Prostate gland (tissue), 2 donors: ENCODE measurements at regions not wholly inside any gene's neighbourhood (a gene's known extent, or its start where the extent isn't known, plus 50 kb on each side); places are given as distances from the start of the nearest gene placed in this dataset.

Experiments
- DNase-seq: peaks from one replicate; pipeline ENCODE4 v3.0.0-alpha.2; 2019; ENCODE audit warnings: low spot score
- H3K27ac ChIP-seq, 2 donors: fragments of 200-600 bp; sonication (generic); 2 replicates each; pipeline ENCODE4 v1.5.1; 2017 to 2019
- H3K27me3 ChIP-seq: fragments of 200-600 bp; sonication (generic); replicated peaks from 2 replicates; pipeline ENCODE4 v1.5.1; 2019; ENCODE audit not compliant: insufficient read depth
- H3K36me3 ChIP-seq, 2 donors: fragments of 200-600 bp; sonication (generic); 1 replicate in 1 of 2; 2 replicates in 1 of 2; pipeline versions ENCODE4 v1.5.1 to v1.8.1; 2017 to 2019
- H3K4me1 ChIP-seq: fragments of 200-600 bp; sonication (generic); replicated peaks from 2 replicates; pipeline ENCODE4 v1.5.1; 2019
- H3K4me3 ChIP-seq, 2 donors: fragments of 200-600 bp; sonication (generic); 2 replicates each; pipeline ENCODE4 v1.5.1; 2017 to 2019
- H3K9me3 ChIP-seq: fragments of 200-600 bp; sonication (generic); 2 replicates; pipeline ENCODE4 v1.5.1; 2017
- POLR2A ChIP-seq: fragments of 450-650 bp; IDR thresholded peaks from one replicate; pipeline ENCODE4 v1.6.1; 2016; ENCODE audit warnings: antibody characterized with exemption, mild to moderate bottlenecking
- POLR2AphosphoS5 ChIP-seq: sonication (generic); formaldehyde crosslinking; IDR thresholded peaks from one replicate; pipeline ENCODE4 v1.6.1; 2017; ENCODE audit warnings: antibody characterized with exemption
- WGBS: methylation state at CpG from one replicate; pipeline ENCODE4 v1.1.5; 2018; 5-methylcytosine and 5-hydroxymethylcytosine counted together
- intact Hi-C: fragments of 100-400 bp; cut with DNase I; formaldehyde crosslinking; loops from one replicate; pipeline ENCODE4 v1.14.2; 2022
- TF ChIP-seq, protein P1 (sequence below), 4 experiments: fragments of 200-600 bp in 2 of 4; fragments of 450-650 bp in 2 of 4; sonication (generic) in 2 of 4; IDR thresholded peaks; 1 replicate in 3 of 4; 2 replicates in 1 of 4; pipeline ENCODE4 v1.5.1; 2016 to 2019; ENCODE audit warnings: antibody characterized with exemption in 4 of 4, mild to moderate bottlenecking in 2 of 4, moderate library complexity in 2 of 4

DNA sequence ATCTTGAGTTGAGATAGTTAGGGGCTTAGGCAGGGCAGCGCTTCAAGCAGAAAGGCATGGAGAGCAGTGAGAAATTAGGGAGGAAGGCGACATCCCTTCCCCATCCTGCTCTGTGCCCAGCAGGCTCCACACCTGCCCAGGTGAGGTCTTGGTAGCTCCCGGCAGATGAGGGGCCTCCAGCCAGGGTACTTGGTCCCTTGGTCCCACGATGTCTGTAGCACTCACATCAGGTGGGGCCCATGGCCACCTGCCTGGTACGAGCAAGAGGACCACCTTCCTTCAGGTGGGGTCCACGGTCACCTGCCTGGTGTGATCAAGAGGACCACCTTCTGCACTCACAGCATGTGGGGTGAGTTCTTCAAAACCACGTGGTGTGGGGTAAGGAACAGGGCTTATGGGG, 91.2 kb downstream of the GALR1 start:
- peaks cover 3% of the 10 kb centered on the region for H3K27me3 ChIP-seq
- DNase-seq, result no peak
- H3K4me1 ChIP-seq, result no peaks in the 10 kb centered on the region
- H3K27ac ChIP-seq, result no peak overlapping the region
- H3K9me3 ChIP-seq, result no peaks in the 10 kb centered on the region
- 93% methylated on average over 7 of the region's 7 CpGs for WGBS
- intact Hi-C loops, result no loop called here
- no peak overlapping the region for H3K4me3 ChIP-seq
- no peaks in the 10 kb centered on the region for H3K36me3 ChIP-seq
- TF ChIP-seq, protein P1, sequence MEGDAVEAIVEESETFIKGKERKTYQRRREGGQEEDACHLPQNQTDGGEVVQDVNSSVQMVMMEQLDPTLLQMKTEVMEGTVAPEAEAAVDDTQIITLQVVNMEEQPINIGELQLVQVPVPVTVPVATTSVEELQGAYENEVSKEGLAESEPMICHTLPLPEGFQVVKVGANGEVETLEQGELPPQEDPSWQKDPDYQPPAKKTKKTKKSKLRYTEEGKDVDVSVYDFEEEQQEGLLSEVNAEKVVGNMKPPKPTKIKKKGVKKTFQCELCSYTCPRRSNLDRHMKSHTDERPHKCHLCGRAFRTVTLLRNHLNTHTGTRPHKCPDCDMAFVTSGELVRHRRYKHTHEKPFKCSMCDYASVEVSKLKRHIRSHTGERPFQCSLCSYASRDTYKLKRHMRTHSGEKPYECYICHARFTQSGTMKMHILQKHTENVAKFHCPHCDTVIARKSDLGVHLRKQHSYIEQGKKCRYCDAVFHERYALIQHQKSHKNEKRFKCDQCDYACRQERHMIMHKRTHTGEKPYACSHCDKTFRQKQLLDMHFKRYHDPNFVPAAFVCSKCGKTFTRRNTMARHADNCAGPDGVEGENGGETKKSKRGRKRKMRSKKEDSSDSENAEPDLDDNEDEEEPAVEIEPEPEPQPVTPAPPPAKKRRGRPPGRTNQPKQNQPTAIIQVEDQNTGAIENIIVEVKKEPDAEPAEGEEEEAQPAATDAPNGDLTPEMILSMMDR (IDR thresholded peaks at IDR 0.05), result no peak
- TF ChIP-seq POLR2A, result no peak
- TF ChIP-seq POLR2AphosphoS5, result no peak

DNA sequence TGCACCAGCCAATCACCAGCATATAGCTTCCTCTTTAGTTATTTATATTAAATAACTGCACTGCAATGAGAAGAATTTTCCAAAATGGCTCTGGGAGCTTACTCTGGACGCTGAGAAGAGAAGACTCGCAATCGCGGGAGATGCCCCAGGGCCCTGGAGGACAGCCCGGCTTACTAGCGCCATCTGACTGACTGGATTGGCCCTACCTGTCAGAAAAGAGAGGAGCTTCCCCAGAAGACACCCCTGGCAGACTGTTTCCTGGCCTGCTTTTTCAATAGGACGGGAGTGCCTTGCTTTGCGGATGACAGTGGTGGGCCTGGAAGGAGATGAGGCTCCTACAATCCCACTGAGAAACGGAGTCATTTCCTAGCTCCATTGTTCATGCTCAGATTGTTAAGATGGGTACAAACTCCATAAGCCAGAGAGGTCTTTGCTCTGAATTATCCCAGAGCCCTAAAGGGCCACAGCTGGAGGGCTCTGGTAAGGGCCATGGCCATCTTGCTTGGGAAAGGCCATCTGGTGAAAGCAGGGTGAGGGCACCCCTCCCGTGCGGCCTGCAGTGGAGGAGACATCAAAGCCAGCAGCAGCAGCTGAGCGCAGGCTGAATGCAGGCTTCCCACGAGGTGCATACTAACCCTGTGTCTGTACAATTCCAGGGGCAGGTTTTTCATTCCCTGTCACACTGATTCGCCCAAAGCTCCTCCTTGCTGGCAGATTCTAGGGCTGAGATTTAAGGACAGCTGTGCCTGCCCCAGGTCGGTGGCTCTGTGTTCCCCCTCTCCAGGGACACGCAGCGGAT, 92.1 kb downstream of the GALR1 start:
- TF ChIP-seq POLR2A, result no peak
- no peak for TF ChIP-seq POLR2AphosphoS5
- TF ChIP-seq, protein P1 (IDR thresholded peaks at IDR 0.05), result no peak
- no peaks in the 10 kb centered on the region for H3K36me3 ChIP-seq
- no peak for DNase-seq
- intact Hi-C loops, result no loop called here
- H3K27me3 ChIP-seq, result peaks cover 3% of the 10 kb centered on the region
- no peaks in the 10 kb centered on the region for H3K9me3 ChIP-seq
- WGBS, result 72% methylated on average over 17 of the region's 17 CpGs
- H3K4me3 ChIP-seq, result no peak overlapping the region
- H3K4me1 ChIP-seq, result no peaks in the 10 kb centered on the region
- H3K27ac ChIP-seq, result no peak overlapping the region

DNA sequence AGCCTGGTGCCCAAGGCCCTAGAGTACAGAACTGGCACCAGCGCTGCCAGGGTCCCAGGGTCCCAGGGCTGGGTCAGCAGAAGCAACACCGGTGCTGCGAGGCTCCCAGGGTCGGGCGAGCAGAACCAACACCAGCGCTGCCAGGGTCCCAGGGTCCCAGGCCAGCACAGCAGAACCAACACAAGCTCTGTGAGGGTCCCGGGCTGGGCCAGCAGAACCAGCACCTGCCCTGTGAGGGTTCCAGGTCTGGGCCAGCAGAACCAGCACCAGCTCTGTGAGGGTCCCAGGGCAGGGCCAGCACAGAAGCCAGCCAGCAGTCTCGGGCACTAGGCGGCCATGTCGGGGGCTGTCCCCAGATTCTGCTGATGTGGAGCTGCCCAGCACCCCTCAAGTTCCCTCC, 93.1 kb downstream of the GALR1 start:
- no peaks in the 10 kb centered on the region for H3K4me1 ChIP-seq
- H3K27ac ChIP-seq, result no peak overlapping the region
- WGBS, result 86% methylated on average over 10 of the region's 10 CpGs
- intact Hi-C loops, result no loop called here
- no peak for DNase-seq
- no peak overlapping the region for H3K4me3 ChIP-seq
- no peaks in the 10 kb centered on the region for H3K9me3 ChIP-seq
- TF ChIP-seq POLR2AphosphoS5 (no peak), POLR2A (no peak)
- TF ChIP-seq, protein P1 (IDR thresholded peaks at IDR 0.05), result no peak
- peaks cover 3% of the 10 kb centered on the region for H3K27me3 ChIP-seq
- no peaks in the 10 kb centered on the region for H3K36me3 ChIP-seq

DNA sequence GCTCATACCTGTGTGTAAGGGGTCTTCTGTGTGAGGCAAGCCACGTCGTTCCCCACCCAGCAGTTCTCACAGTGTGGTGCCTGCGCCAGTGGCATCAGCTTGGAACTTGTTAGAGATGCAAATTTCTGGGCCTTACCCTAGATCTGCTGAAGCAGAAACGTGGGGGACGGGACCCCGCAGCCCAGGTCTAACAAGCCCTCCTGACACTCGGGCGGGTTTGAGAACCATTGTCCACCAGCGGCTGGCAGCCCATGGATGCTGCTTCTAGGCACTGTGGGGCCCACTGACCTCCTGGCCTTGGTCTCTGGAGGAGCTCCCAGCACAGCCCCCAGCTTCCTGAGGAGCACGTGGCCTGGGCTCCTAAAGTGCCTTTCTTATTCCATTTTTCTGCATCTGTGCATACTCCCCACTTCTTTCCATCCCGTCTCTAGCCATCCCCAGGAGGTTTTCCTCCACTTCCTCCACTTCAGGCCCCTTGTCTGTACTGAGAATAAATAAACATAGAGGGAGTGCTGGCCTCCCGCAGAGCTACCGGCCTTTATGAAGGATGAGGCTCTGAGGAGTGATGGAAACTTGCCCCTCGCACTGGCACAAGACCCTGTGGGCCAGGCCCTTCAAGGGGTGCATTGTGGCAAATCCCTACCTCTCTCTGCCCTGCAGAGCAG, 94.3 kb downstream of the GALR1 start:
- intact Hi-C loops, result no loop called here
- 79% methylated on average over 14 of the region's 14 CpGs for WGBS
- H3K4me3 ChIP-seq, result no peak overlapping the region
- H3K27ac ChIP-seq, result no peak overlapping the region
- TF ChIP-seq, protein P1 (IDR thresholded peaks at IDR 0.05), result no peak
- TF ChIP-seq POLR2A, result no peak
- TF ChIP-seq POLR2AphosphoS5, result no peak
- no peaks in the 10 kb centered on the region for H3K4me1 ChIP-seq
- H3K36me3 ChIP-seq, result no peaks in the 10 kb centered on the region
- peaks cover 3% of the 10 kb centered on the region for H3K27me3 ChIP-seq
- no peak for DNase-seq
- no peaks in the 10 kb centered on the region for H3K9me3 ChIP-seq
